GM12872 (cell line): ENCODE measurements at regions not wholly inside any gene's neighbourhood (a gene's known extent, or its start where the extent isn't known, plus 50 kb on each side); places are given as distances from the start of the nearest gene placed in this dataset.

ENCODE experiments used
- CTCF ChIP-seq: IDR thresholded peaks from 3 replicates; pipeline ENCODE4 v1.5.1; 2011; ENCODE audit warnings: low read depth, mild to moderate bottlenecking, low read length, moderate library complexity; ENCODE audit not compliant: insufficient read depth

- TF ChIP-seq CTCF = no peak
Observed at GRCh38 chr13:86397635-86398034, 598.4 kb upstream of the SLITRK6 start.

- no peak for TF ChIP-seq CTCF
Observed at GRCh38 chr13:86399572-86399971, 600.4 kb upstream of the SLITRK6 start.

GRCh38 chr13:86402500-86402899 lies 603.3 kb upstream of the SLITRK6 start:
- TF ChIP-seq CTCF = no peak

DNA sequence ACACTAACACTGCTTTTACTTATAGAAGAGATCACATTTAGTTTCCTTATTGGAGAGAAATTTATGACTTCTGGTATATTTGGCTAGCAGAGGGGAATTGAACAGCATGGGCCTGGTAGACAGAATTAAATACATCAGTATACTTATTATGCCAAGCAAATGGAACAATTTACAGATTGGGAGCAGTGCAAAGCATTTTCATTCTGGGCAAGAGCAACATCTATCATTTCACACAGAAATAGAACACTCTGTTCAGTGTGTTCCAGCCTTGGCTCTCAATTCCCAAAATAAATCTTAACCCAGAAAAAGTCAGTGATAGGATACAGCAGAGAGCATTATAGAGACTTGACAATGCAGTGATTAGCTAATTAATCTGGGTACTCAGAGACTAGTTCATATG lies 604.0 kb upstream of the SLITRK6 start:
- no peak for TF ChIP-seq CTCF

- TF ChIP-seq CTCF = no peak
Observed at GRCh38 chr13:86409466-86410241, 610.4 kb upstream of the SLITRK6 start.

- no peak for TF ChIP-seq CTCF
Observed at GRCh38 chr13:86425170-86425815, 626.1 kb upstream of the SLITRK6 start.

- TF ChIP-seq CTCF = no peak
Observed at GRCh38 chr13:86426437-86426836, 627.2 kb upstream of the SLITRK6 start.
